IMR-90 (cell line): ENCODE measurements at regions not wholly inside any gene's neighbourhood (a gene's known extent, or its start where the extent isn't known, plus 50 kb on each side); places are given as distances from the start of the nearest gene placed in this dataset.

Experiments
- ATAC-seq: fragments of 200-7000 bp; cut with Tn5 transposase; 2 replicates; pipeline ENCODE4 v1.9.1; 2020; ENCODE audit warnings: low read depth, mild to moderate bottlenecking, moderate library complexity
- BruUV-seq: library from RNA; stranded (reverse); fragments of 400-500 nt; replicated peaks from 2 replicates; lab custom pipeline; 2021; lab: Mats Ljungman, UMichigan
- CTCF ChIA-PET: fragments of 300-600 bp; formaldehyde crosslinking; extraction: SDS; loops from one replicate; lab custom pipeline; 2021; ENCODE audit warnings: antibody characterized with exemption; lab: Yijun Ruan, JAX
- POLR2A ChIA-PET: fragments of 300-600 bp; sonication (Branson Sonifier 250); formaldehyde crosslinking; loops from one replicate; lab custom pipeline; 2022; ENCODE audit warnings: antibody characterized with exemption; ENCODE audit not compliant: unreplicated experiment; lab: Charles Lee
- DNase-seq: peaks from one replicate; pipeline ENCODE4 v3.0.0; 2013
- H2AFZ ChIP-seq: replicated peaks from 2 replicates; pipeline ENCODE3; 2013; ENCODE audit warnings: low read length, mild to moderate bottlenecking; ENCODE audit not compliant: poor library complexity
- H2AK5ac ChIP-seq: 2 replicates; pipeline ENCODE4 v1.6.1; 2013; ENCODE audit warnings: low read depth, low read length, inconsistent platforms
- H2AK9ac ChIP-seq: replicated peaks from 2 replicates; pipeline ENCODE3; 2013; ENCODE audit warnings: mild to moderate bottlenecking, low read depth, low read length, moderate library complexity; ENCODE audit not compliant: poor library complexity
- H2BK120ac ChIP-seq: 2 replicates; pipeline ENCODE4 v1.6.1; 2013; ENCODE audit warnings: low read depth, low read length, inconsistent platforms
- H2BK15ac ChIP-seq: 3 replicates; pipeline ENCODE4 v1.6.1; 2013; ENCODE audit warnings: low read depth, low read length, inconsistent platforms
- H2BK20ac ChIP-seq: 2 replicates; pipeline ENCODE4 v1.6.1; 2013; ENCODE audit warnings: low read depth, mild to moderate bottlenecking, inconsistent platforms, low read length, moderate library complexity
- H2BK5ac ChIP-seq: 2 replicates; pipeline ENCODE4 v1.6.1; 2013; ENCODE audit warnings: mild to moderate bottlenecking, low read depth, low read length, inconsistent platforms; ENCODE audit not compliant: poor library complexity, severe bottlenecking
- H3K14ac ChIP-seq: replicated peaks from 2 replicates; pipeline ENCODE4 v1.6.1; 2013; ENCODE audit warnings: low read depth, low read length, inconsistent platforms
- H3K18ac ChIP-seq: 2 replicates; pipeline ENCODE4 v1.6.1; 2013; ENCODE audit warnings: low read depth, low read length, control low read depth
- H3K23ac ChIP-seq: 2 replicates; pipeline ENCODE4 v1.6.1; 2013; ENCODE audit warnings: low read depth, low read length, inconsistent platforms
- H3K27ac ChIP-seq: 2 replicates; pipeline ENCODE4 v1.5.1; 2013; ENCODE audit warnings: mild to moderate bottlenecking, control low read depth, low read length; ENCODE audit not compliant: insufficient read depth
- H3K27me3 ChIP-seq: 2 replicates; pipeline ENCODE4 v1.6.1; 2013; ENCODE audit warnings: low read length; ENCODE audit not compliant: control insufficient read depth, insufficient read depth
- H3K36me3 ChIP-seq: 2 replicates; pipeline ENCODE4 v1.6.1; 2013; ENCODE audit warnings: low read length, mixed read lengths; ENCODE audit not compliant: control insufficient read depth, insufficient read depth
- H3K4ac ChIP-seq: 2 replicates; pipeline ENCODE4 v1.6.1; 2013; ENCODE audit warnings: low read depth, low read length, inconsistent platforms
- H3K4me1 ChIP-seq: 2 replicates; pipeline ENCODE4 v1.6.1; 2013; ENCODE audit warnings: low read length, mixed read lengths; ENCODE audit not compliant: control insufficient read depth, insufficient read depth
- H3K4me2 ChIP-seq: 2 replicates; pipeline ENCODE4 v1.6.1; 2013; ENCODE audit warnings: low read depth, mild to moderate bottlenecking, control low read depth, low read length, moderate library complexity
- H3K4me3 ChIP-seq: 2 replicates; pipeline ENCODE4 v1.5.1; 2013; ENCODE audit warnings: low read depth, mild to moderate bottlenecking, control low read depth, low read length, moderate library complexity; ENCODE audit not compliant: insufficient read depth
- H3K56ac ChIP-seq: 2 replicates; pipeline ENCODE4 v1.6.1; 2013; ENCODE audit warnings: low read length, inconsistent platforms; ENCODE audit not compliant: insufficient read depth; ENCODE audit errors: extremely low read depth
- H3K79me1 ChIP-seq, 2 experiments: 2 replicates each; pipeline ENCODE4 v1.6.1; 2013; ENCODE audit warnings: low read length in 2 of 2, inconsistent platforms in 1 of 2, low read depth in 1 of 2
- H3K9ac ChIP-seq: 2 replicates; pipeline ENCODE4 v1.6.1; 2013; ENCODE audit warnings: low read depth, low read length, control low read depth
- H3K9me1 ChIP-seq: 2 replicates; pipeline ENCODE4 v1.6.1; 2013; ENCODE audit warnings: low read length, inconsistent platforms; ENCODE audit not compliant: insufficient read depth
- H3K9me3 ChIP-seq: 2 replicates; pipeline ENCODE4 v1.6.1; 2013; ENCODE audit warnings: low read length; ENCODE audit not compliant: control insufficient read depth, insufficient read depth
- H4K20me1 ChIP-seq: 2 replicates; pipeline ENCODE4 v1.6.1; 2013; ENCODE audit warnings: low read length, inconsistent platforms; ENCODE audit not compliant: insufficient read depth
- H4K5ac ChIP-seq: 2 replicates; pipeline ENCODE4 v1.6.1; 2013; ENCODE audit warnings: mild to moderate bottlenecking, low read depth, low read length, control low read depth
- H4K8ac ChIP-seq, 2 experiments: 2 replicates each; pipeline ENCODE4 v1.6.1; 2013; ENCODE audit warnings: low read depth in 2 of 2, low read length in 2 of 2, control low read depth in 1 of 2, inconsistent platforms in 1 of 2
- H4K91ac ChIP-seq: 2 replicates; pipeline ENCODE4 v1.6.1; 2013; ENCODE audit warnings: low read depth, low read length, inconsistent platforms; ENCODE audit not compliant: insufficient read depth
- BHLHE40 ChIP-seq: fragments of 150-350 bp; IDR thresholded peaks from 2 replicates; pipeline ENCODE4 v1.6.1; 2016; ENCODE audit warnings: mild to moderate bottlenecking, low read depth, low read length
- CEBPB ChIP-seq: IDR thresholded peaks from 2 replicates; pipeline ENCODE4 v1.6.1; 2012; ENCODE audit warnings: low read depth, low read length, improper control_type of control experiment
- CHD1 ChIP-seq: IDR thresholded peaks from 2 replicates; pipeline ENCODE4 v1.6.1; 2012; ENCODE audit warnings: low read depth, low read length, improper control_type of control experiment
- CTCF ChIP-seq: conservative IDR thresholded peaks from 2 replicates; pipeline ENCODE4 v1.5.1; 2012; ENCODE audit warnings: mild to moderate bottlenecking, low read depth, low read length, improper control_type of control experiment
- ELK1 ChIP-seq: fragments of 150-350 bp; IDR thresholded peaks from 2 replicates; pipeline ENCODE4 v1.6.1; 2016; ENCODE audit warnings: low read depth, mild to moderate bottlenecking, low read length, moderate library complexity, borderline replicate concordance
- FOS ChIP-seq: fragments of 150-350 bp; IDR thresholded peaks from 2 replicates; pipeline ENCODE4 v1.6.1; 2016; ENCODE audit warnings: low read depth, low read length
- MAFK ChIP-seq: IDR thresholded peaks from 2 replicates; pipeline ENCODE4 v1.6.1; 2012; ENCODE audit warnings: low read depth, low read length, improper control_type of control experiment
- MAZ ChIP-seq: IDR thresholded peaks from 2 replicates; pipeline ENCODE4 v1.6.1; 2012; ENCODE audit warnings: low read depth, mild to moderate bottlenecking, low read length, improper control_type of control experiment, moderate library complexity, borderline replicate concordance
- MXI1 ChIP-seq: IDR thresholded peaks from 2 replicates; pipeline ENCODE4 v1.6.1; 2012; ENCODE audit warnings: low read depth, mild to moderate bottlenecking, low read length, moderate library complexity, borderline replicate concordance
- NFE2L2 ChIP-seq: fragments of 150-350 bp; IDR thresholded peaks from 2 replicates; pipeline ENCODE4 v1.6.1; 2016; ENCODE audit warnings: low read depth, mild to moderate bottlenecking, low read length
- POLR2A ChIP-seq: IDR thresholded peaks from 2 replicates; pipeline ENCODE4 v1.6.1; 2012; ENCODE audit warnings: mild to moderate bottlenecking, low read depth, low read length
- RFX5 ChIP-seq: IDR thresholded peaks from 2 replicates; pipeline ENCODE4 v1.8.0; 2012; ENCODE audit warnings: low read depth, mild to moderate bottlenecking, low read length, moderate library complexity
- SMC3 ChIP-seq: fragments of 150-350 bp; IDR thresholded peaks from 2 replicates; pipeline ENCODE4 v1.6.1; 2016; ENCODE audit warnings: low read depth, mild to moderate bottlenecking, antibody characterized with exemption, low read length, moderate library complexity
- USF2 ChIP-seq: fragments of 150-350 bp; IDR thresholded peaks from 2 replicates; pipeline ENCODE4 v1.6.1; 2017; ENCODE audit warnings: mild to moderate bottlenecking, antibody characterized with exemption, low read length, low read depth
- WGBS, 2 experiments: methylation state at CpG; one replicate each; pipeline versions ENCODE4 v1.1.5 to v1.1.7; 2013; ENCODE audit warnings: missing lambda C conversion rate in 2 of 2; ENCODE audit not compliant: insufficient read length in 1 of 2; ENCODE audit errors: extremely low coverage in 2 of 2; 5-methylcytosine and 5-hydroxymethylcytosine counted together
- dilution Hi-C: fragments of 300-500 bp; cut with HindIII; formaldehyde crosslinking; loops from one replicate; pipeline ENCODE4 v1.14.3; 2018; ENCODE audit warnings: low sequenced_read_pairs; ENCODE audit not compliant: unreplicated experiment
- in situ Hi-C: fragments of 300-500 bp; cut with MboI; formaldehyde crosslinking; loops from 3 replicates; pipeline ENCODE4 v1.14.3; 2019; ENCODE audit warnings: low sequenced_read_pairs, inconsistent platforms, mixed read lengths
- intact Hi-C: fragments of 100-400 bp; cut with micrococcal nuclease; formaldehyde crosslinking; loops from 2 replicates; pipeline ENCODE4 v1.10.0; 2022

- no peak overlapping the region for H2BK120ac ChIP-seq
- H3K9ac ChIP-seq, result no peak overlapping the region
- in situ Hi-C loops (no loop called here), intact Hi-C loops (no loop called here), dilution Hi-C loops (no loop called here)
- H3K56ac ChIP-seq, result no peak overlapping the region
- no peaks in the 10 kb centered on the region for H3K79me1 ChIP-seq
- CTCF ChIA-PET, result no interaction called here
- no peaks in the 10 kb centered on the region; the same call in 1 of the 2 replicates for H3K9me3 ChIP-seq
- no peak overlapping the region for H3K23ac ChIP-seq
- BruUV-seq, result no TSS peak
- no peak overlapping the region for H2BK5ac ChIP-seq
- H3K36me3 ChIP-seq, result no peaks in the 10 kb centered on the region
- H3K18ac ChIP-seq, result no peak overlapping the region
- H4K91ac ChIP-seq, result no peak overlapping the region
- no peaks in the 10 kb centered on the region for H4K20me1 ChIP-seq
- POLR2A ChIA-PET, result no interaction called here
- H2AK9ac ChIP-seq, result no peak overlapping the region
- H3K27me3 ChIP-seq, result no peaks in the 10 kb centered on the region
- no peaks in the 10 kb centered on the region for H3K9me1 ChIP-seq
- no peak overlapping the region for H4K5ac ChIP-seq
- no peak for DNase-seq
- peaks cover 2% of the 10 kb centered on the region; the same call in 1 of the 2 replicates for H3K4me1 ChIP-seq
- WGBS, 2 experiments, result no CpG with 5 or more reads among the region's 4 CpGs
- H3K14ac ChIP-seq, result no peak overlapping the region
- H2AFZ ChIP-seq, result no peak overlapping the region
- H3K4ac ChIP-seq, result no peak overlapping the region
- H3K4me2 ChIP-seq, result no peak overlapping the region
- H2BK15ac ChIP-seq, result no peak overlapping the region
- no peak overlapping the region for H4K8ac ChIP-seq
- TF ChIP-seq ELK1 (no peak), FOS (no peak), RFX5 (no peak), CTCF (no peak), SMC3 (no peak), USF2 (no peak), CHD1 (no peak), MAFK (no peak), BHLHE40 (no peak), MAZ (no peak), NFE2L2 (no peak), MXI1 (no peak), CEBPB (no peak), POLR2A (no peak)
- H2AK5ac ChIP-seq, result no peak overlapping the region
- no peak overlapping the region for H2BK20ac ChIP-seq
- no peak for ATAC-seq
- H3K4me3 ChIP-seq, result no peak overlapping the region
- no peak overlapping the region for H3K27ac ChIP-seq
Measured at GRCh38 chr3:180320631-180321030, 281.3 kb upstream of the TTC14 start.
